ENCODE measurements at regions not wholly inside any gene's neighbourhood (a gene's known extent, or its start where the extent isn't known, plus 50 kb on each side); places are given as distances from the start of the nearest gene placed in this dataset.

GRCh38 chr11:19566583-19567379, 145.9 kb upstream of the NAV2 start:
- no peak for TF ChIP-seq SUZ12 (IDR thresholded peaks at IDR 0.05; ENCODE audit: extremely low read depth, insufficient read depth, insufficient read length)
- no peak for TF ChIP-seq YY1 (IDR thresholded peaks at IDR 0.05; ENCODE audit: insufficient read depth, insufficient read length)
